A549 (cell line): ENCODE measurements at regions not wholly inside any gene's neighbourhood (a gene's known extent, or its start where the extent isn't known, plus 50 kb on each side); places are given as distances from the start of the nearest gene placed in this dataset.

ENCODE experiments used
- ATAC-seq, 2 experiments: fragments of 200-7000 bp in 1 of 2; fragments of >200 bp in 1 of 2; cut with Nextera tagmentation in 1 of 2; cut with Tn5 transposase in 1 of 2; 3 replicates each; pipeline versions ENCODE4 v1.8.0 to v1.9.1; 2018 to 2020; ENCODE audit warnings: mild to moderate bottlenecking in 1 of 2, moderate library complexity in 1 of 2
- CTCF ChIA-PET: fragments of 300-600 bp; sonication (Branson Sonifier 250); formaldehyde crosslinking; extraction: SDS; loops from one replicate; lab custom pipeline; 2021; ENCODE audit warnings: antibody characterized with exemption, inconsistent platforms; lab: Yijun Ruan, JAX
- POLR2A ChIA-PET: fragments of 350-600 bp; formaldehyde crosslinking; extraction: SDS; loops from one replicate; lab custom pipeline; 2021; ENCODE audit warnings: antibody characterized with exemption, inconsistent platforms; lab: Yijun Ruan, JAX
- DNase-seq, 2 experiments: peaks; one replicate each; pipeline versions ENCODE4 v3.0.0 to v3.0.0-alpha.2; 2011 to 2016; ENCODE audit warnings: low read depth in 1 of 2, low spot score in 1 of 2
- FAIRE-seq: peaks from 2 replicates; lab custom pipeline; 2011; peaks lifted over from hg19 to GRCh38; lab: Jason Lieb, UNC
- H3K27ac ChIP-seq, 2 experiments: fragments of >200 bp; sonication (Bioruptor Twin); formaldehyde crosslinking; 3 replicates each; pipeline ENCODE4 v1.5.1; 2016 to 2017
- H3K4me1 ChIP-seq: fragments of >200 bp; sonication (Bioruptor Twin); formaldehyde crosslinking; 3 replicates; pipeline ENCODE4 v1.6.1; 2016
- H3K4me2 ChIP-seq: fragments of >200 bp; sonication (Bioruptor Twin); formaldehyde crosslinking; 3 replicates; pipeline ENCODE4 v1.6.1; 2016
- H3K4me3 ChIP-seq: fragments of >200 bp; sonication (Bioruptor Twin); formaldehyde crosslinking; 3 replicates; pipeline ENCODE4 v1.5.1; 2016
- H3K9me3 ChIP-seq: fragments of >200 bp; sonication (Bioruptor Twin); formaldehyde crosslinking; 3 replicates; pipeline ENCODE4 v1.6.1; 2016
- CBX8 ChIP-seq: fragments of 200-600 bp; sonication (generic); IDR thresholded peaks from 2 replicates; pipeline ENCODE4 v1.6.1; 2016
- CEBPB ChIP-seq, 2 experiments: fragments of >200 bp in 1 of 2; sonication (Bioruptor Twin) in 1 of 2; formaldehyde crosslinking in 1 of 2; IDR thresholded peaks; 2 replicates each; pipeline ENCODE4 v1.6.1; 2012 to 2016
- CHD2 ChIP-seq: fragments of 150-350 bp; IDR thresholded peaks from 2 replicates; pipeline ENCODE4 v1.6.1; 2014; ENCODE audit warnings: low read length; ENCODE audit not compliant: partially characterized antibody
- EP300 ChIP-seq, 2 experiments: fragments of >200 bp; sonication (Bioruptor Twin); formaldehyde crosslinking; IDR thresholded peaks; 2 replicates in 1 of 2; 3 replicates in 1 of 2; pipeline ENCODE4 v1.6.1; 2016 to 2017
- ESRRA ChIP-seq: fragments of 150-350 bp; IDR thresholded peaks from 2 replicates; pipeline ENCODE4 v1.6.1; 2014; ENCODE audit warnings: mild to moderate bottlenecking, low read length, borderline replicate concordance
- FOSL2 ChIP-seq, 2 experiments: fragments of 450-650 bp in 1 of 2; fragments of >200 bp in 1 of 2; sonication (Bioruptor Twin) in 1 of 2; formaldehyde crosslinking; IDR thresholded peaks; 2 replicates each; pipeline versions ENCODE4 v1.5.0 to v1.6.1; 2016 to 2020; ENCODE audit warnings: mild to moderate bottlenecking in 1 of 2, moderate library complexity in 1 of 2
- FOXS1 ChIP-seq: fragments of 250-450 bp; sonication (Bioruptor Pico); IDR thresholded peaks from 2 replicates; pipeline ENCODE4 v1.5.0; 2020; ENCODE audit warnings: mild to moderate bottlenecking, moderate library complexity
- HDAC2 ChIP-seq: fragments of 200-600 bp; sonication (generic); IDR thresholded peaks from 2 replicates; pipeline ENCODE4 v1.6.1; 2016
- HEYL ChIP-seq: fragments of 250-450 bp; sonication (Bioruptor Pico); IDR thresholded peaks from 2 replicates; pipeline ENCODE4 v1.8.0; 2021; ENCODE audit warnings: mild to moderate bottlenecking, moderate library complexity
- HOXB5 ChIP-seq: fragments of 250-450 bp; sonication (Bioruptor Pico); IDR thresholded peaks from 2 replicates; pipeline ENCODE4 v1.5.0; 2020; ENCODE audit warnings: mild to moderate bottlenecking, moderate library complexity
- KDM1A ChIP-seq: fragments of 200-600 bp; sonication (generic); IDR thresholded peaks from 2 replicates; pipeline ENCODE4 v1.6.1; 2016; ENCODE audit warnings: low read depth, mild to moderate bottlenecking
- MAFK ChIP-seq: fragments of 450-650 bp; IDR thresholded peaks from 2 replicates; pipeline ENCODE4 v1.6.1; 2014; ENCODE audit not compliant: partially characterized antibody
- MYC ChIP-seq: IDR thresholded peaks from 2 replicates; pipeline ENCODE4 v1.6.1; 2012; ENCODE audit warnings: mild to moderate bottlenecking, inconsistent platforms, low read length, improper control_type of control experiment, borderline replicate concordance
- NR3C1 ChIP-seq: fragments of >200 bp; sonication (Bioruptor Twin); formaldehyde crosslinking; IDR thresholded peaks from 3 replicates; pipeline ENCODE4 v1.6.1; 2017
- POLR2AphosphoS2 ChIP-seq: conservative IDR thresholded peaks from 2 replicates; pipeline ENCODE4 v1.6.1; 2012; ENCODE audit warnings: low read length, improper control_type of control experiment, inconsistent platforms
- RAD21 ChIP-seq, 2 experiments: fragments of >200 bp in 1 of 2; sonication (Bioruptor Twin) in 1 of 2; formaldehyde crosslinking in 1 of 2; IDR thresholded peaks in 1 of 2; conservative IDR thresholded peaks in 1 of 2; 2 replicates in 1 of 2; 3 replicates in 1 of 2; pipeline ENCODE4 v1.6.1; 2012 to 2018; ENCODE audit warnings: inconsistent platforms in 1 of 2
- RARB ChIP-seq: fragments of 250-450 bp; sonication (Bioruptor Pico); IDR thresholded peaks from 2 replicates; pipeline ENCODE4 v1.8.0; 2021; ENCODE audit warnings: mild to moderate bottlenecking, moderate library complexity
- RFX5 ChIP-seq: fragments of 450-650 bp; IDR thresholded peaks from 2 replicates; pipeline ENCODE4 v1.7.1; 2014; ENCODE audit warnings: antibody characterized with exemption, mild to moderate bottlenecking, moderate library complexity
- TFCP2L1 ChIP-seq: fragments of 250-450 bp; sonication (Bioruptor Pico); IDR thresholded peaks from 2 replicates; pipeline ENCODE4 v1.5.0; 2021; ENCODE audit warnings: mild to moderate bottlenecking
- TP53 ChIP-seq: fragments of 250-450 bp; sonication (Bioruptor Pico); IDR thresholded peaks from 2 replicates; pipeline ENCODE4 v1.5.0; 2021; ENCODE audit warnings: mild to moderate bottlenecking, moderate library complexity
- WGBS: methylation state at CpG from one replicate; pipeline ENCODE4 v1.1.6; 2017; ENCODE audit errors: missing lambda C conversion rate; 5-methylcytosine and 5-hydroxymethylcytosine counted together
- TF ChIP-seq, protein P1 (sequence below): fragments of 250-450 bp; sonication (Bioruptor Pico); IDR thresholded peaks from 2 replicates; pipeline ENCODE4 v1.5.0; 2020; ENCODE audit warnings: low read depth, mild to moderate bottlenecking, moderate library complexity
- TF ChIP-seq, protein P2 (sequence below): fragments of >200 bp; sonication (Bioruptor Twin); formaldehyde crosslinking; IDR thresholded peaks from 3 replicates; pipeline ENCODE4 v1.5.1; 2016
- TF ChIP-seq, protein P3 (sequence below): IDR thresholded peaks from 2 replicates; pipeline ENCODE4 v1.6.1; 2012; ENCODE audit warnings: low read depth, borderline replicate concordance
- TF ChIP-seq, protein P4 (sequence below): fragments of 250-450 bp; sonication (Bioruptor Pico); IDR thresholded peaks from 2 replicates; pipeline ENCODE4 v1.5.0; 2021; ENCODE audit warnings: mild to moderate bottlenecking, moderate library complexity, borderline replicate concordance

DNA sequence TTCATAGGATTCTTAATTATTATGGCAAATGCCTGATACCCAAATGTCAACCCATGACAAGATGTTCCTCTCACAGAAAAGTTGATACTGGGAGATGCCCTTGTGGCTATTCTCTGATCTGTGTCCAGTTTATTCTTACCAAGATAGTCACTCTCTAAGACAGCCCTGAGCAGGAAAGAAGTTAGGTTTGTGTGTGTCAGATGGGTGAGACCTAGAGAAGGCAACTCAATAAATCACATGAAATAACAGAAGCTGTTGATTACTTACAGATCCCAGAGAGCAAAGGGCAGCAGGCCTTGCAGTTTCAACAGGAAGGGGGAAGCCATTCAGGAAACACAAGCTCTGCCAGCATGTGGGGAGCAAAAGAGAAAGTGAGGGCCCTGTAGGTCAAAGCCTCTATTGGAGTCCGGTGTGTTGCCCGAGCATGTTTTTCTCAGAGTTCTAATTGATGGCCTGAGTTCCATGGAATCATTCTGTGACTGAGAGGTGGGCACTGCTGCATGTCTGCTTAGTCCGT is 1193.7 kb upstream of the CDH18 start:
- ChIA-PET CTCF (no interaction called here), POLR2A (no interaction called here)
- no peak for ATAC-seq
- Histone ChIP-seq H3K4me2 (no peak overlapping the region), H3K27ac (no peak overlapping the region), H3K4me3 (no peak overlapping the region), H3K9me3 (no peaks in the 10 kb centered on the region), H3K4me1 (no peaks in the 10 kb centered on the region)
- no peak for FAIRE-seq
- WGBS = 51% methylated on average over 3 of the region's 3 CpGs
- DNase-seq = no peak
- TF ChIP-seq HOXB5 (CRISPR knock-in tag) (no peak), MAFK (no peak), RAD21 (conservative IDR thresholded peaks at IDR 0.05 in 1 of 2, IDR thresholded peaks at IDR 0.05 in 1 of 2) (no peak), TP53 (CRISPR knock-in tag) (no peak), HEYL (CRISPR knock-in tag) (no peak), POLR2AphosphoS2 (no peak), ESRRA (no peak), CHD2 (no peak), CBX8 (no peak), NR3C1 (no peak), FOXS1 (CRISPR knock-in tag) (no peak), KDM1A (no peak)
- TF ChIP-seq, protein P1, sequence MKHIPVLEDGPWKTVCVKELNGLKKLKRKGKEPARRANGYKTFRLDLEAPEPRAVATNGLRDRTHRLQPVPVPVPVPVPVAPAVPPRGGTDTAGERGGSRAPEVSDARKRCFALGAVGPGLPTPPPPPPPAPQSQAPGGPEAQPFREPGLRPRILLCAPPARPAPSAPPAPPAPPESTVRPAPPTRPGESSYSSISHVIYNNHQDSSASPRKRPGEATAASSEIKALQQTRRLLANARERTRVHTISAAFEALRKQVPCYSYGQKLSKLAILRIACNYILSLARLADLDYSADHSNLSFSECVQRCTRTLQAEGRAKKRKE (CRISPR knock-in tag) = no peak

DNA sequence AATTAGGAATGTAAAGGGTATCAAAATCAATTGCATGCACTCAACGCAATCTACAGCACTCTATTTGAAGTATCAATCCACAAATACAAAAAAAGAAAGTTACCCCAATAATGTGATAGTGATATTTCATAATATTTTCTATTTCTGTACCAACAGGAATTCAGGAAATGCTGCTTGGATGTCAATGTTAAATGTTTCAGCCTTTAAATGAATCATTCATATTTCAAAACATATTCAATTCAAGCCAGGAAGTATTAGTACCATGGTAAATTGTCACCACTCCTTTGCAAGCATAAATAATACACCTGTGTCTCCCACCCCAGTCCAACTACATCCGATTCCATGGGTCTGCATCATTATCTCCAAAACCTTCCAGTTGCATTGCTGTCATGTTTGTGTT is 1185.5 kb upstream of the CDH18 start:
- no peak for ATAC-seq
- no peak for FAIRE-seq
- no peaks in the 10 kb centered on the region for H3K4me1 ChIP-seq
- no peak for TF ChIP-seq FOSL2 (IDR thresholded peaks at IDR 0.05)
- TF ChIP-seq FOSL2 (CRISPR knock-in tag; IDR thresholded peaks at IDR 0.05) = no peak
- no peak for TF ChIP-seq EP300 (IDR thresholded peaks at IDR 0.05)
- ChIA-PET CTCF (no interaction called here), POLR2A (no interaction called here)
- H3K9me3 ChIP-seq = no peaks in the 10 kb centered on the region
- no peak overlapping the region for H3K4me2 ChIP-seq
- no peak for DNase-seq
- WGBS = 51% methylated on average over 2 of the region's 2 CpGs
- H3K4me3 ChIP-seq = no peak overlapping the region
- no peak overlapping the region for H3K27ac ChIP-seq

DNA sequence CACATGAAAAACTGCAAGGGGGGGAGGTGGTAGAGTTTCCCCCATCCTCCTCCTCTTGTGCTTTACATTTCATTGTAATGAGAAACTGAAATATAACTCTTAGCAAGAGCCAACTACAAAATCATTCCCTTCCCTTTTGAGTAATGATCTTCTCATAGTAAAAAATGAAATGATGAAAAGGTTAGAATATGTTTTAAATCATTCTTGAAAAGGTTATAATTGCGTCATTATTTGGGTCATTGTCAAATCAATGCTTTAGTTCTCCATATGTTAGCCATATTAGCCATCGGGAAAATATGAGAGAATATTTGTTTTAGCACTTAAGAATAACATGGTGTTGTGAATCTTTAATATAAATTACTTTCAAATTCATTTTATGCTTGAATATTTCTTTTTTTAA is 1185.0 kb upstream of the CDH18 start:
- CTCF ChIA-PET = no interaction called here
- 37% methylated on average over 2 of the region's 2 CpGs for WGBS
- Histone ChIP-seq H3K27ac (no peak overlapping the region), H3K4me1 (no peaks in the 10 kb centered on the region), H3K4me2 (no peak overlapping the region)
- no peak for FAIRE-seq
- no peak for TF ChIP-seq CEBPB (IDR thresholded peaks at IDR 0.05)
- TF ChIP-seq, protein P2, sequence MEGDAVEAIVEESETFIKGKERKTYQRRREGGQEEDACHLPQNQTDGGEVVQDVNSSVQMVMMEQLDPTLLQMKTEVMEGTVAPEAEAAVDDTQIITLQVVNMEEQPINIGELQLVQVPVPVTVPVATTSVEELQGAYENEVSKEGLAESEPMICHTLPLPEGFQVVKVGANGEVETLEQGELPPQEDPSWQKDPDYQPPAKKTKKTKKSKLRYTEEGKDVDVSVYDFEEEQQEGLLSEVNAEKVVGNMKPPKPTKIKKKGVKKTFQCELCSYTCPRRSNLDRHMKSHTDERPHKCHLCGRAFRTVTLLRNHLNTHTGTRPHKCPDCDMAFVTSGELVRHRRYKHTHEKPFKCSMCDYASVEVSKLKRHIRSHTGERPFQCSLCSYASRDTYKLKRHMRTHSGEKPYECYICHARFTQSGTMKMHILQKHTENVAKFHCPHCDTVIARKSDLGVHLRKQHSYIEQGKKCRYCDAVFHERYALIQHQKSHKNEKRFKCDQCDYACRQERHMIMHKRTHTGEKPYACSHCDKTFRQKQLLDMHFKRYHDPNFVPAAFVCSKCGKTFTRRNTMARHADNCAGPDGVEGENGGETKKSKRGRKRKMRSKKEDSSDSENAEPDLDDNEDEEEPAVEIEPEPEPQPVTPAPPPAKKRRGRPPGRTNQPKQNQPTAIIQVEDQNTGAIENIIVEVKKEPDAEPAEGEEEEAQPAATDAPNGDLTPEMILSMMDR = no peak
- no peak for TF ChIP-seq HDAC2
- TF ChIP-seq, all 56 proteins: peak for 0
- H3K4me3 ChIP-seq = no peak overlapping the region
- POLR2A ChIA-PET = no interaction called here
- no peak for ATAC-seq
- no peak for DNase-seq
- no peaks in the 10 kb centered on the region for H3K9me3 ChIP-seq

DNA sequence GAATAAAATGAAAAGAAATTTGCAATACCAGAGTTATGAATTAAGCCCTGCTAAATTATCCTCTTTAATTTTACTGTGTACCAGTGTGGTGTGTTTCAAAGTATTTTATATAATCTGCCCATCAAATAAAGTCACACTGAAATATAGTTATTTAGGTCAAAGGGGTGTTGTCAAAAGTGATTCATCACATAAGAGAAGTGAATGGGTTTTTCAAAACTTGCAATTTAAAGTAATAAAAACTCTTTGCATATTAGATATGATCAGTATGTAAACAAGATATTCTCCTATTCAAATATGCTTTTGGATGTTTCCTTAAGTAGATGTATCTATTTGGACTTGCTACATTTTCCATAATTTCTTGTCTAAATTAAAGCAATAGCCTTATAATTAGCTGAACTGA is 1183.0 kb upstream of the CDH18 start:
- H3K27ac ChIP-seq = no peak overlapping the region
- DNase-seq (no peak), ATAC-seq (no peak)
- TF ChIP-seq RFX5 (no peak), RAD21 (conservative IDR thresholded peaks at IDR 0.05 in 1 of 2, IDR thresholded peaks at IDR 0.05 in 1 of 2) (no peak), MYC (no peak), TFCP2L1 (CRISPR knock-in tag) (no peak), RARB (CRISPR knock-in tag) (no peak)
- TF ChIP-seq, protein P3, sequence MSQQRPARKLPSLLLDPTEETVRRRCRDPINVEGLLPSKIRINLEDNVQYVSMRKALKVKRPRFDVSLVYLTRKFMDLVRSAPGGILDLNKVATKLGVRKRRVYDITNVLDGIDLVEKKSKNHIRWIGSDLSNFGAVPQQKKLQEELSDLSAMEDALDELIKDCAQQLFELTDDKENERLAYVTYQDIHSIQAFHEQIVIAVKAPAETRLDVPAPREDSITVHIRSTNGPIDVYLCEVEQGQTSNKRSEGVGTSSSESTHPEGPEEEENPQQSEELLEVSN = no peak
- TF ChIP-seq, protein P2 = no peak
- TF ChIP-seq, protein P4, sequence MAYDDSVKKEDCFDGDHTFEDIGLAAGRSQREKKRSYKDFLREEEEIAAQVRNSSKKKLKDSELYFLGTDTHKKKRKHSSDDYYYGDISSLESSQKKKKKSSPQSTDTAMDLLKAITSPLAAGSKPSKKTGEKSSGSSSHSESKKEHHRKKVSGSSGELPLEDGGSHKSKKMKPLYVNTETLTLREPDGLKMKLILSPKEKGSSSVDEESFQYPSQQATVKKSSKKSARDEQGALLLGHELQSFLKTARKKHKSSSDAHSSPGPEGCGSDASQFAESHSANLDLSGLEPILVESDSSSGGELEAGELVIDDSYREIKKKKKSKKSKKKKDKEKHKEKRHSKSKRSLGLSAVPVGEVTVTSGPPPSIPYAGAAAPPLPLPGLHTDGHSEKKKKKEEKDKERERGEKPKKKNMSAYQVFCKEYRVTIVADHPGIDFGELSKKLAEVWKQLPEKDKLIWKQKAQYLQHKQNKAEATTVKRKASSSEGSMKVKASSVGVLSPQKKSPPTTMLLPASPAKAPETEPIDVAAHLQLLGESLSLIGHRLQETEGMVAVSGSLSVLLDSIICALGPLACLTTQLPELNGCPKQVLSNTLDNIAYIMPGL (CRISPR knock-in tag) = no peak
- TF ChIP-seq, all 56 proteins: peak for 0
- ChIA-PET POLR2A (no interaction called here), CTCF (no interaction called here)
- H3K9me3 ChIP-seq = no peaks in the 10 kb centered on the region
- no peak overlapping the region for H3K4me2 ChIP-seq
- H3K4me1 ChIP-seq = no peaks in the 10 kb centered on the region
- no peak overlapping the region for H3K4me3 ChIP-seq
- FAIRE-seq = no peak
